ENCODE measurements at regions not wholly inside any gene's neighbourhood (a gene's known extent, or its start where the extent isn't known, plus 50 kb on each side); places are given as distances from the start of the nearest gene placed in this dataset.
A peak's percentile ranks its signal among the peaks of the same experiment; 100 is the strongest.

DNA sequence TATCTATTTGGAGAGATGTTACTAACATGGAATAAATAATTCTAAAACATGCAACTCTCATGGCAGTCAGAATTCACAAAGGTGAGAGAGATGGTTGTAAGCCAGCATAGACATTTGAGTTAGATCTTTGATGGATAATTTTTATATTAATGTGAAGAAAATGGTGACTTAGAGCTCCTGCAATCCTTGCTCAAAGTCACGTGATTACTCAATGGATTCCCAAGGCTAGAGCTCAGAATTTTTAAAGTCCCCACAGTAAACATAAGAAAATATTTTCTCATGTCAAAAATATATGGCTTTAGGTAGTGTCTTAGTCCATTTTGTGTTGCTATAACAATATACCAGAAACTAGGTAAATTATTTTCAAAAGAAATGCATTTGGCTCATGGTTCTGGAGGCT, 281.5 kb upstream of the PRKD1 start:
- Histone ChIP-seq H3K4me1 (no peaks in the 10 kb centered on the region), H3K27me3 (no peaks in the 10 kb centered on the region), H3K9me3 (no peaks in the 10 kb centered on the region), H3K27ac (no peak overlapping the region), H3K4me3 (no peak overlapping the region), H3K36me3 (no peaks in the 10 kb centered on the region)
- ATAC-seq (no peak), DNase-seq (no peak)
- TF ChIP-seq, protein P1, sequence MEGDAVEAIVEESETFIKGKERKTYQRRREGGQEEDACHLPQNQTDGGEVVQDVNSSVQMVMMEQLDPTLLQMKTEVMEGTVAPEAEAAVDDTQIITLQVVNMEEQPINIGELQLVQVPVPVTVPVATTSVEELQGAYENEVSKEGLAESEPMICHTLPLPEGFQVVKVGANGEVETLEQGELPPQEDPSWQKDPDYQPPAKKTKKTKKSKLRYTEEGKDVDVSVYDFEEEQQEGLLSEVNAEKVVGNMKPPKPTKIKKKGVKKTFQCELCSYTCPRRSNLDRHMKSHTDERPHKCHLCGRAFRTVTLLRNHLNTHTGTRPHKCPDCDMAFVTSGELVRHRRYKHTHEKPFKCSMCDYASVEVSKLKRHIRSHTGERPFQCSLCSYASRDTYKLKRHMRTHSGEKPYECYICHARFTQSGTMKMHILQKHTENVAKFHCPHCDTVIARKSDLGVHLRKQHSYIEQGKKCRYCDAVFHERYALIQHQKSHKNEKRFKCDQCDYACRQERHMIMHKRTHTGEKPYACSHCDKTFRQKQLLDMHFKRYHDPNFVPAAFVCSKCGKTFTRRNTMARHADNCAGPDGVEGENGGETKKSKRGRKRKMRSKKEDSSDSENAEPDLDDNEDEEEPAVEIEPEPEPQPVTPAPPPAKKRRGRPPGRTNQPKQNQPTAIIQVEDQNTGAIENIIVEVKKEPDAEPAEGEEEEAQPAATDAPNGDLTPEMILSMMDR (IDR thresholded peaks at IDR 0.05): no peak
- intact Hi-C loops (cut with DNase I): no loop called here

DNA sequence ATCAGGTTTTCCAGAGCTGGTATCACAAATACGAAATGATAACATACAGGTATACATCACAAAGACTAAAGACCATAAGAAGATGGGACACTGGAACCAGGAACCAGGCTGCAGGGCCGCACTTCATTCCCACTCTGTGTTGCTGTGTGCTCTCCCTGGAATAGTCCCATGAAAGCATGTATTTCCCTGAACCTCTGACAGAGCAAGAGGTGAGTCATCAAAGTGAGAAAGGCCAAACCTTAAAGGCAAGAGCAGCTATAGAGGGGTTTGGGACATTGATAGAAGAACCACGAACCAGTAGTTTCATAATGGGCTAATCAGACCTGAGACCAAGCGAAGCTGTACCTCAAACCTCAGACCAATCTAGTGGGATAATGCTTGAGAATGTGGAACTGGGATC, 283.0 kb upstream of the PRKD1 start:
- DNase-seq (no peak), ATAC-seq (no peak)
- intact Hi-C loops (cut with DNase I): no loop called here
- TF ChIP-seq, protein P1 (IDR thresholded peaks at IDR 0.05): no peak
- no peaks in the 10 kb centered on the region for H3K27me3 ChIP-seq
- no peaks in the 10 kb centered on the region for H3K4me1 ChIP-seq
- no peaks in the 10 kb centered on the region for H3K36me3 ChIP-seq
- no peaks in the 10 kb centered on the region for H3K9me3 ChIP-seq
- no peak overlapping the region for H3K4me3 ChIP-seq
- H3K27ac ChIP-seq: no peak overlapping the region

DNA sequence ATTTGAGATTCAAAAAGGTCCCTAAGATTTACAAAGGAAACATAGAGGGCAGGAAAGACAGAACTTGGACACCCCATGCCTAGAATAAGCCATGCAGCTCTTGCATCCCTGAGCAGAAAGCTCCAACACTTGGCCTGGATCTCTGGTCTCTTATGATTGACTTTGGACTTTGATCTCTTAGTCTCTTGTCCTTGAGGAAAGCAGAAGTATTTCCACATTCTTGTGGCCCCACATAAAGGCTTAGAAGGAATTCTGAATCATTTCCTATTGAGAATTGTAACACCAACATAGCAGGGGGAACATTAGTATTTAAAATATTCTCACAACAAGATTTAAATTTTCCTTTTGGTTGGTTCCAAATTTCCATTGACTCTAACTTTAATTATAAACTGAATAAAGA, 283.7 kb upstream of the PRKD1 start:
- no peaks in the 10 kb centered on the region for H3K9me3 ChIP-seq
- no peaks in the 10 kb centered on the region for H3K4me1 ChIP-seq
- H3K27me3 ChIP-seq: no peaks in the 10 kb centered on the region
- no peak overlapping the region for H3K27ac ChIP-seq
- intact Hi-C loops (cut with DNase I): no loop called here
- DNase-seq (no peak), ATAC-seq (no peak)
- TF ChIP-seq, protein P1 (IDR thresholded peaks at IDR 0.05): no peak
- no peak overlapping the region for H3K4me3 ChIP-seq
- no peaks in the 10 kb centered on the region for H3K36me3 ChIP-seq

DNA sequence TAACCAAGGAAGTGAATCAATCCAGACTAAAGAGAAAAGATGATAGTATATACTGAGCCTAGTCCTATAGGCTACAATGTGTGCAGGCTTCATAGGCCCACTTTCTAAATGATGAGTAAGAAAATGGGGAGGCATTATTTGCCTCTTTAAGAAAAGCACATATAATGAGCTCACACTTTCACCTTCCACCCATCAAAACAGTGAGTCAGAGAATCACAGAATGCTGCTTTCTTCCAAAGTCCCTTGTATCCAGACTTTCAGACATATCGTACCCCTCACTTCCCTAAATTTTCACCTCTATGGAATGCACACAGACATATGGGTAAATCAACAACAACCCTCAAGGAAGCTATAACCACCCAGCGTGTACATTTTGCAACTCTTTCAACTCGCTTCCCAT, 286.4 kb upstream of the PRKD1 start:
- no peaks in the 10 kb centered on the region for H3K27me3 ChIP-seq
- H3K36me3 ChIP-seq: no peaks in the 10 kb centered on the region
- H3K4me1 ChIP-seq: no peaks in the 10 kb centered on the region
- H3K4me3 ChIP-seq: no peak overlapping the region
- DNase-seq (no peak), ATAC-seq (no peak)
- no peak overlapping the region for H3K27ac ChIP-seq
- intact Hi-C loops (cut with DNase I): no loop called here
- TF ChIP-seq, protein P1 (IDR thresholded peaks at IDR 0.05): no peak
- no peaks in the 10 kb centered on the region for H3K9me3 ChIP-seq

DNA sequence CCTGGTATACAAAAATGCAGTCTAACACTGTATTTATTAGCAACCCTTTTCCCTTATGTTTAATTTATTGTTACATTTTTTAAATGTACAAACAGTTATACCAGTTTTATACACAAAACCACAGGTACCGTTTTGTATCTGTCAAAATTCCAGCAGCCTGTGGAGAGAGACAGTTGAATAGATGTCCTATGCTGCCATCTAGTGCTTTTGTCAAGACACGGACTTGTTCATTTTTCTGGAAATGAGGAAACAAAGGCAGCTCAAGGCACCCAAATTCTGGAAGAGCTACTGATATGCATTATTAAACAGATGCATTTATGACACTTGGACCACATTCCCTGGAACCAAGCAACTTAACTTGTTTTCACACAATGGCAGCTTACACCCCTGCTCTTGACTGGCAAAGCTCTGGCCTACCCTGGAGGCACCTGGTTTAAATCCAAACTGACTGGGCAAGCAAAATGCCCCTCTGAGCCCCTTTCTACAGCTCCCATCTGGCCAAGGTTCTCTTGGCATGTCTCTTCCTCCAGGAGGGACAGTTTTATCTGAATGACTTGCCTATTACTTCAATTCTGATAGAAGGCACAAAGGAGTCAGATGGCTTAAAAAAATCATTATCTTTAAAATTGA, 286.9 kb upstream of the PRKD1 start:
- intact Hi-C loops (cut with DNase I): no loop called here
- ATAC-seq: peak; percentile 74
- H3K27me3 ChIP-seq: no peaks in the 10 kb centered on the region

More for the DNA sequence above, 286.9 kb upstream of the PRKD1 start:
- H3K9me3 ChIP-seq: no peaks in the 10 kb centered on the region
- H3K36me3 ChIP-seq: no peaks in the 10 kb centered on the region
- no peaks in the 10 kb centered on the region for H3K4me1 ChIP-seq
- H3K4me3 ChIP-seq: no peak overlapping the region
- H3K27ac ChIP-seq: no peak overlapping the region
- DNase-seq: no peak
- TF ChIP-seq, protein P1 (IDR thresholded peaks at IDR 0.05): peak; percentile 58
